GM12891 (cell line): ENCODE measurements at regions not wholly inside any gene's neighbourhood (a gene's known extent, or its start where the extent isn't known, plus 50 kb on each side); places are given as distances from the start of the nearest gene placed in this dataset.

Experiments
- PAX5 ChIP-seq: IDR thresholded peaks from 2 replicates; pipeline ENCODE4 v1.6.1; 2011; ENCODE audit warnings: low read length, moderate library complexity, mild to moderate bottlenecking; ENCODE audit not compliant: insufficient read depth, severe bottlenecking
- POLR2A ChIP-seq: IDR thresholded peaks from 2 replicates; pipeline ENCODE4 v1.6.1; 2011; ENCODE audit warnings: low read depth, low read length, control low read depth
- POLR2AphosphoS5 ChIP-seq: IDR thresholded peaks from 2 replicates; pipeline ENCODE4 v1.6.1; 2011; ENCODE audit warnings: low read depth, low read length, control low read depth
- POU2F2 ChIP-seq: IDR thresholded peaks from 2 replicates; pipeline ENCODE4 v1.6.1; 2011; ENCODE audit warnings: low read depth, mild to moderate bottlenecking, control low read depth, low read length, moderate library complexity
- SPI1 ChIP-seq: IDR thresholded peaks from 2 replicates; pipeline ENCODE4 v1.6.1; 2011; ENCODE audit warnings: low read depth, low read length, control low read depth
- TAF1 ChIP-seq: IDR thresholded peaks from 2 replicates; pipeline ENCODE4 v1.6.1; 2011; ENCODE audit warnings: low read depth, low read length, control low read depth

- TF ChIP-seq POLR2AphosphoS5 (no peak), POLR2A (no peak), TAF1 (no peak; the same call in 1 of the 2 replicates), PAX5 (no peak), POU2F2 (peak; percentile 66), SPI1 (no peak)
These were observed 111.8 kb upstream of the CAB39 start for GRCh38 chr2:230600881-230601280.
